Caco-2 (cell line): ENCODE measurements at regions not wholly inside any gene's neighbourhood (a gene's known extent, or its start where the extent isn't known, plus 50 kb on each side); places are given as distances from the start of the nearest gene placed in this dataset.

ENCODE experiments used
- BruUV-seq: library from RNA; stranded (reverse); fragments of 400-500 nt; replicated peaks from 2 replicates; lab custom pipeline; 2021; lab: Mats Ljungman, UMichigan
- CTCF ChIA-PET: fragments of 300-600 bp; sonication (Branson Sonifier 250); formaldehyde crosslinking; loops from one replicate; lab custom pipeline; 2022; ENCODE audit warnings: antibody characterized with exemption; lab: Charles Lee
- POLR2A ChIA-PET: fragments of 300-600 bp; sonication (Branson Sonifier 250); formaldehyde crosslinking; loops from one replicate; lab custom pipeline; 2022; ENCODE audit warnings: antibody characterized with exemption; lab: Charles Lee
- DNase-seq, 2 experiments: peaks; one replicate each; pipeline versions ENCODE4 v3.0.0 to v3.0.0-alpha.2; 2020 to 2022
- H3K27me3 ChIP-seq: replicated peaks from 2 replicates; pipeline ENCODE4 v1.6.0; 2011; ENCODE audit warnings: low read length; ENCODE audit not compliant: control insufficient read depth, insufficient read depth
- H3K36me3 ChIP-seq: 2 replicates; pipeline ENCODE4 v1.5.1; 2011; ENCODE audit warnings: low read length; ENCODE audit not compliant: control insufficient read depth, insufficient read depth
- H3K4me1 ChIP-seq: fragments of 250-450 bp; sonication (Bioruptor Pico); 2 replicates; pipeline ENCODE4 v1.5.1; 2020; ENCODE audit warnings: mild to moderate bottlenecking
- H3K4me3 ChIP-seq: 2 replicates; pipeline ENCODE4 v1.5.1; 2011; ENCODE audit warnings: low read depth, mild to moderate bottlenecking, control low read depth, low read length
- H3K9me3 ChIP-seq: fragments of 250-450 bp; sonication (Bioruptor Pico); 2 replicates; pipeline ENCODE4 v1.5.1; 2020; ENCODE audit warnings: mild to moderate bottlenecking, moderate library complexity
- H3K27ac Mint-ChIP-seq: one replicate; pipeline ENCODE4 v1.8.0; 2022; ENCODE audit warnings: mixed read lengths; ENCODE audit not compliant: unreplicated experiment
- H3K27me3 Mint-ChIP-seq: one replicate; pipeline ENCODE4 v1.8.0; 2022; ENCODE audit warnings: mixed read lengths; ENCODE audit not compliant: insufficient read depth, unreplicated experiment
- H3K36me3 Mint-ChIP-seq: one replicate; pipeline ENCODE4 v1.8.0; 2022; ENCODE audit warnings: mild to moderate bottlenecking, mixed read lengths; ENCODE audit not compliant: insufficient read depth, unreplicated experiment
- H3K4me1 Mint-ChIP-seq: one replicate; pipeline ENCODE4 v1.8.0; 2022; ENCODE audit warnings: low read depth, mixed read lengths; ENCODE audit not compliant: unreplicated experiment
- H3K4me3 Mint-ChIP-seq: one replicate; pipeline ENCODE4 v1.8.0; 2022; ENCODE audit warnings: mild to moderate bottlenecking, moderate library complexity, mixed read lengths; ENCODE audit not compliant: unreplicated experiment
- H3K9me3 Mint-ChIP-seq: one replicate; pipeline ENCODE4 v1.8.0; 2022; ENCODE audit warnings: mixed read lengths; ENCODE audit not compliant: unreplicated experiment
- intact Hi-C: fragments of 100-400 bp; cut with micrococcal nuclease; formaldehyde crosslinking; loops from one replicate; pipeline ENCODE4 v1.10.0; 2022; ENCODE audit not compliant: unreplicated experiment
- TF ChIP-seq, protein P1 (sequence below), 2 experiments: fragments of 200-600 bp in 1 of 2; IDR thresholded peaks; 1 replicate in 1 of 2; 2 replicates in 1 of 2; pipeline versions ENCODE4 v1.5.1 to v1.8.0; 2011 to 2022; ENCODE audit warnings: antibody characterized with exemption in 1 of 2, control low read depth in 1 of 2, inconsistent platforms in 1 of 2, low read depth in 1 of 2, low read length in 1 of 2, mild to moderate bottlenecking in 1 of 2, moderate library complexity in 1 of 2; ENCODE audit not compliant: insufficient read depth in 1 of 2, severe bottlenecking in 1 of 2, unreplicated experiment in 1 of 2

- H3K4me1 Mint-ChIP-seq = no peaks in the 10 kb centered on the region
- no peak overlapping the region for H3K27ac Mint-ChIP-seq
- TF ChIP-seq, protein P1, sequence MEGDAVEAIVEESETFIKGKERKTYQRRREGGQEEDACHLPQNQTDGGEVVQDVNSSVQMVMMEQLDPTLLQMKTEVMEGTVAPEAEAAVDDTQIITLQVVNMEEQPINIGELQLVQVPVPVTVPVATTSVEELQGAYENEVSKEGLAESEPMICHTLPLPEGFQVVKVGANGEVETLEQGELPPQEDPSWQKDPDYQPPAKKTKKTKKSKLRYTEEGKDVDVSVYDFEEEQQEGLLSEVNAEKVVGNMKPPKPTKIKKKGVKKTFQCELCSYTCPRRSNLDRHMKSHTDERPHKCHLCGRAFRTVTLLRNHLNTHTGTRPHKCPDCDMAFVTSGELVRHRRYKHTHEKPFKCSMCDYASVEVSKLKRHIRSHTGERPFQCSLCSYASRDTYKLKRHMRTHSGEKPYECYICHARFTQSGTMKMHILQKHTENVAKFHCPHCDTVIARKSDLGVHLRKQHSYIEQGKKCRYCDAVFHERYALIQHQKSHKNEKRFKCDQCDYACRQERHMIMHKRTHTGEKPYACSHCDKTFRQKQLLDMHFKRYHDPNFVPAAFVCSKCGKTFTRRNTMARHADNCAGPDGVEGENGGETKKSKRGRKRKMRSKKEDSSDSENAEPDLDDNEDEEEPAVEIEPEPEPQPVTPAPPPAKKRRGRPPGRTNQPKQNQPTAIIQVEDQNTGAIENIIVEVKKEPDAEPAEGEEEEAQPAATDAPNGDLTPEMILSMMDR (IDR thresholded peaks at IDR 0.05; ENCODE audit: insufficient read depth in 1 of 2, low read depth in 1 of 2, low read length in 1 of 2, severe bottlenecking in 1 of 2, unreplicated experiment in 1 of 2) = no peak
- H3K9me3 Mint-ChIP-seq = no peaks in the 10 kb centered on the region
- ChIA-PET CTCF (no interaction called here), POLR2A (no interaction called here)
- no peak overlapping the region for H3K4me3 Mint-ChIP-seq
- H3K27me3 Mint-ChIP-seq = peaks cover 9% of the 10 kb centered on the region
- H3K36me3 Mint-ChIP-seq = no peaks in the 10 kb centered on the region
- H3K4me3 ChIP-seq = no peak overlapping the region
- intact Hi-C loops = no loop called here
- BruUV-seq = no TSS peak
- H3K9me3 ChIP-seq = no peaks in the 10 kb centered on the region
- no peaks in the 10 kb centered on the region for H3K4me1 ChIP-seq
- no peaks in the 10 kb centered on the region for H3K27me3 ChIP-seq
- no peak for DNase-seq
- no peaks in the 10 kb centered on the region for H3K36me3 ChIP-seq
Measured at GRCh38 chr11:121936370-121936769, 179.6 kb downstream of the BLID start.

DNA sequence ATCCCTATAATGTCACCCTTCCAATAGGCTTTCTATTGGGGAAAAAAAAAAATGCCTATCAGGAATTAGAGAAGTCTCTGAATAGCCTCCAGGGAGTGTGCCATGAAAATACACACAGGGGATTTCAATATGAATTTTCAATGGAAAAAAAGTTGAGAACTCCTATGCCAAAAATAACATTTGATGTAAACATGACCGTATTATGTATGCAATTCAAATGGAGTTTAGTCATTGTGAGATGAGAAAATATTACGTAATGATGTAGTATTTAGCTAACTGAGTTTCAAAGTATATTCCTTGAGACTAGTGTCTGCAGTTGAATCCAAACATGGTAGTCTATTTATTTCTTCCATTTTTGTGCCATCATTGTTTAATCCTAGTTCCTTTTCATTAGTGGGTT, 182.3 kb downstream of the BLID start:
- H3K36me3 ChIP-seq = no peaks in the 10 kb centered on the region
- no peak overlapping the region for H3K4me3 Mint-ChIP-seq
- intact Hi-C loops = no loop called here
- no peak for DNase-seq
- no peaks in the 10 kb centered on the region for H3K4me1 ChIP-seq
- no peaks in the 10 kb centered on the region for H3K4me1 Mint-ChIP-seq
- no peaks in the 10 kb centered on the region for H3K9me3 ChIP-seq
- TF ChIP-seq, protein P1 (IDR thresholded peaks at IDR 0.05; ENCODE audit: insufficient read depth in 1 of 2, low read depth in 1 of 2, low read length in 1 of 2, severe bottlenecking in 1 of 2, unreplicated experiment in 1 of 2) = no peak
- ChIA-PET POLR2A (no interaction called here), CTCF (no interaction called here)
- H3K9me3 Mint-ChIP-seq = no peaks in the 10 kb centered on the region
- peaks cover 3% of the 10 kb centered on the region for H3K27me3 Mint-ChIP-seq
- no peak overlapping the region for H3K4me3 ChIP-seq
- no peaks in the 10 kb centered on the region for H3K36me3 Mint-ChIP-seq
- BruUV-seq = no TSS peak
- no peaks in the 10 kb centered on the region for H3K27me3 ChIP-seq
- no peak overlapping the region for H3K27ac Mint-ChIP-seq

GRCh38 chr11:121933294-121933693, 182.7 kb downstream of the BLID start:
- ChIA-PET POLR2A (no interaction called here), CTCF (interaction anchor here (0.5 kb wide), 1 partner anchor 8 kb away, joined by 7 read pairs; no protein-coding TSS in a partner anchor)
- intact Hi-C loops = no loop called here
- Histone ChIP-seq H3K27me3 (no peaks in the 10 kb centered on the region), H3K36me3 (no peaks in the 10 kb centered on the region), H3K4me3 (no peak overlapping the region), H3K9me3 (no peaks in the 10 kb centered on the region), H3K4me1 (no peaks in the 10 kb centered on the region)
- Mint-ChIP-seq H3K27me3 (peaks cover 3% of the 10 kb centered on the region), H3K4me3 (no peak overlapping the region), H3K9me3 (no peaks in the 10 kb centered on the region), H3K27ac (no peak overlapping the region), H3K4me1 (no peaks in the 10 kb centered on the region), H3K36me3 (no peaks in the 10 kb centered on the region)
- TF ChIP-seq, protein P1 (IDR thresholded peaks at IDR 0.05; ENCODE audit: insufficient read depth in 1 of 2, low read depth in 1 of 2, low read length in 1 of 2, severe bottlenecking in 1 of 2, unreplicated experiment in 1 of 2) = no peak
- BruUV-seq = no TSS peak
- DNase-seq = no peak
